HepG2 (cell line): ENCODE measurements at regions not wholly inside any gene's neighbourhood (a gene's known extent, or its start where the extent isn't known, plus 50 kb on each side); places are given as distances from the start of the nearest gene placed in this dataset.

Experiments
- DR1 ChIP-seq: sonication (generic); formaldehyde crosslinking; IDR thresholded peaks from 2 replicates; pipeline ENCODE4 v1.8.0; 2021; ENCODE audit warnings: mild to moderate bottlenecking, missing genetic modification reagents, inconsistent platforms
- RBFOX2 ChIP-seq: fragments of 200-400 bp; formaldehyde crosslinking; IDR thresholded peaks from 2 replicates; pipeline ENCODE4 v1.6.1; 2017; ENCODE audit warnings: low read depth, mild to moderate bottlenecking, low read length

DNA sequence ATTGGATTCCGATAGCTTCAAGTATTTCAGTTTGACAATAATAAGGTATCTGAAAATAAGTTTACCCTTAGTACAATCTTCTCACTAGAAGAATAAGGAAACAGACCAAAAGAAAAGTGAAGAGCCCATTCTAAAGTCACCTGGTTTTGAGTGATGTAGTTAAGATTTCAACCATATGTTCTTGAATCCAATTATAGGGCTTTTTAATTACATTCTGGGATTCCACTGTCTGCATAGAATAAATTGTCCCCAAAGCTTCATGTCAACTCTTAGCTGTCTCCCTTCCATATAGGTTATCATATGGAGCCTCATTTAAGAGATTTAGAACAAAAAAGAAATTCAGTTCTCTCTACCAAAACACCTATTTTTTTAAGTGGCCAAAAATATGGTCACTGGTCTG lies 1158.8 kb downstream of the IGSF11 start:
- no peak for TF ChIP-seq DR1 (CRISPR knock-in tag)
- TF ChIP-seq RBFOX2 = no peak
